Endodermal cell (in vitro differentiated cells): ENCODE measurements at regions not wholly inside any gene's neighbourhood (a gene's known extent, or its start where the extent isn't known, plus 50 kb on each side); places are given as distances from the start of the nearest gene placed in this dataset.

ENCODE experiments used
- DNase-seq: peaks from one replicate; pipeline ENCODE4 v3.0.0-alpha.2; 2017
- H3K27ac ChIP-seq: 2 replicates; pipeline ENCODE4 v1.5.1; 2013; ENCODE audit warnings: mild to moderate bottlenecking, low read depth, low read length, moderate library complexity
- H3K27me3 ChIP-seq: 2 replicates; pipeline ENCODE4 v1.6.1; 2013; ENCODE audit warnings: mild to moderate bottlenecking, low read length, moderate library complexity; ENCODE audit not compliant: insufficient read depth, control insufficient read depth, poor library complexity, severe bottlenecking
- H3K36me3 ChIP-seq: 2 replicates; pipeline ENCODE4 v1.7.0; 2013; ENCODE audit warnings: mild to moderate bottlenecking, low read length, moderate library complexity; ENCODE audit not compliant: control insufficient read depth, insufficient read depth
- H3K4me1 ChIP-seq: one replicate; pipeline ENCODE4 v1.7.0; 2013; ENCODE audit warnings: low read length; ENCODE audit not compliant: control insufficient read depth, insufficient read depth
- H3K4me3 ChIP-seq: 2 replicates; pipeline ENCODE4 v1.5.1; 2013; ENCODE audit warnings: mild to moderate bottlenecking, low read length, moderate library complexity
- H3K9ac ChIP-seq: 2 replicates; pipeline ENCODE4 v1.6.1; 2013; ENCODE audit warnings: mild to moderate bottlenecking, low read length, moderate library complexity; ENCODE audit not compliant: poor library complexity, severe bottlenecking; ENCODE audit errors: extremely low read depth
- H3K9me3 ChIP-seq: 2 replicates; pipeline ENCODE4 v1.6.1; 2013; ENCODE audit warnings: mild to moderate bottlenecking, low read length, moderate library complexity; ENCODE audit not compliant: control insufficient read depth
- H3K27ac Mint-ChIP-seq: 2 replicates; pipeline ENCODE4 v1.8.0; 2020; ENCODE audit warnings: mixed read lengths
- H3K27me3 Mint-ChIP-seq: 2 replicates; pipeline ENCODE4 v1.8.0; 2021; ENCODE audit warnings: mild to moderate bottlenecking, mixed read lengths; ENCODE audit not compliant: insufficient read depth
- H3K36me3 Mint-ChIP-seq: 2 replicates; pipeline ENCODE4 v1.8.0; 2020; ENCODE audit warnings: low read depth, mixed read lengths
- H3K4me1 Mint-ChIP-seq: 2 replicates; pipeline ENCODE4 v1.8.0; 2020; ENCODE audit warnings: mixed read lengths
- H3K4me3 Mint-ChIP-seq: 2 replicates; pipeline ENCODE4 v1.8.0; 2020; ENCODE audit warnings: mild to moderate bottlenecking, moderate library complexity, mixed read lengths
- H3K9me3 Mint-ChIP-seq: 2 replicates; pipeline ENCODE4 v1.8.0; 2020; ENCODE audit warnings: mild to moderate bottlenecking, mixed read lengths
- CTCF ChIP-seq: fragments of 200-600 bp; sonication (generic); conservative IDR thresholded peaks from 2 replicates; pipeline ENCODE4 v1.5.0; 2021; ENCODE audit warnings: antibody characterized with exemption, mild to moderate bottlenecking
- WGBS, 2 experiments: methylation state at CpG; one replicate each; pipeline versions ENCODE4 v1.1.5 to v1.1.7; 2013; ENCODE audit warnings: missing lambda C conversion rate in 2 of 2, mixed read lengths in 1 of 2; ENCODE audit not compliant: insufficient coverage in 1 of 2, insufficient read length in 1 of 2; 5-methylcytosine and 5-hydroxymethylcytosine counted together

GRCh38 chr6:1136827-1137226 is 175.1 kb upstream of the FOXQ1 start:
- H3K27ac Mint-ChIP-seq: no peak overlapping the region
- H3K36me3 ChIP-seq: no peaks in the 10 kb centered on the region
- H3K9me3 ChIP-seq: peaks cover 9% of the 10 kb centered on the region
- no peaks in the 10 kb centered on the region for H3K4me1 ChIP-seq
- H3K9ac ChIP-seq: no peak overlapping the region
- DNase-seq: no peak
- H3K4me3 Mint-ChIP-seq: no peak overlapping the region
- no peak overlapping the region for H3K27ac ChIP-seq
- WGBS, 2 experiments: 90 to 94% methylated on average over 2 to 4 of the region's 4 CpGs
- no peaks in the 10 kb centered on the region for H3K27me3 ChIP-seq
- H3K27me3 Mint-ChIP-seq: peaks cover 5% of the 10 kb centered on the region
- no peaks in the 10 kb centered on the region for H3K36me3 Mint-ChIP-seq
- no peaks in the 10 kb centered on the region for H3K4me1 Mint-ChIP-seq
- peaks cover 9% of the 10 kb centered on the region for H3K9me3 Mint-ChIP-seq
- H3K4me3 ChIP-seq: no peak overlapping the region
- no peak for TF ChIP-seq CTCF

- Histone ChIP-seq H3K4me1 (no peaks in the 10 kb centered on the region), H3K9ac (no peak overlapping the region), H3K27me3 (no peaks in the 10 kb centered on the region), H3K27ac (no peak overlapping the region), H3K4me3 (no peak overlapping the region), H3K9me3 (peaks cover 9% of the 10 kb centered on the region), H3K36me3 (no peaks in the 10 kb centered on the region)
- Mint-ChIP-seq H3K4me3 (no peak overlapping the region), H3K9me3 (peaks cover 9% of the 10 kb centered on the region), H3K27ac (no peak overlapping the region), H3K36me3 (no peaks in the 10 kb centered on the region), H3K4me1 (no peaks in the 10 kb centered on the region), H3K27me3 (peaks cover 4% of the 10 kb centered on the region)
- whole genome bisulfite sequencing, 2 experiments: 80 to 93% methylated on average over 10 of the region's 10 CpGs
- no peak for TF ChIP-seq CTCF
- no peak for DNase-seq
These were observed 175.5 kb upstream of the FOXQ1 start for GRCh38 chr6:1136415-1136774.

GRCh38 chr6:1135726-1136414 is 176.0 kb upstream of the FOXQ1 start:
- H3K36me3 Mint-ChIP-seq: no peaks in the 10 kb centered on the region
- H3K27me3 Mint-ChIP-seq: peaks cover 2% of the 10 kb centered on the region
- Histone ChIP-seq H3K9me3 (peaks cover 9% of the 10 kb centered on the region), H3K4me3 (no peak overlapping the region), H3K9ac (no peak overlapping the region), H3K36me3 (no peaks in the 10 kb centered on the region), H3K27me3 (no peaks in the 10 kb centered on the region), H3K4me1 (no peaks in the 10 kb centered on the region), H3K27ac (no peak overlapping the region)
- TF ChIP-seq CTCF: no peak
- peaks cover 9% of the 10 kb centered on the region for H3K9me3 Mint-ChIP-seq
- H3K4me3 Mint-ChIP-seq: no peak overlapping the region
- no peak for DNase-seq
- H3K27ac Mint-ChIP-seq: no peak overlapping the region
- WGBS, 2 experiments: 93 to 99% methylated on average over 6 to 7 of the region's 7 CpGs
- no peaks in the 10 kb centered on the region for H3K4me1 Mint-ChIP-seq
